ENCODE measurements at regions not wholly inside any gene's neighbourhood (a gene's known extent, or its start where the extent isn't known, plus 50 kb on each side); places are given as distances from the start of the nearest gene placed in this dataset.

DNA sequence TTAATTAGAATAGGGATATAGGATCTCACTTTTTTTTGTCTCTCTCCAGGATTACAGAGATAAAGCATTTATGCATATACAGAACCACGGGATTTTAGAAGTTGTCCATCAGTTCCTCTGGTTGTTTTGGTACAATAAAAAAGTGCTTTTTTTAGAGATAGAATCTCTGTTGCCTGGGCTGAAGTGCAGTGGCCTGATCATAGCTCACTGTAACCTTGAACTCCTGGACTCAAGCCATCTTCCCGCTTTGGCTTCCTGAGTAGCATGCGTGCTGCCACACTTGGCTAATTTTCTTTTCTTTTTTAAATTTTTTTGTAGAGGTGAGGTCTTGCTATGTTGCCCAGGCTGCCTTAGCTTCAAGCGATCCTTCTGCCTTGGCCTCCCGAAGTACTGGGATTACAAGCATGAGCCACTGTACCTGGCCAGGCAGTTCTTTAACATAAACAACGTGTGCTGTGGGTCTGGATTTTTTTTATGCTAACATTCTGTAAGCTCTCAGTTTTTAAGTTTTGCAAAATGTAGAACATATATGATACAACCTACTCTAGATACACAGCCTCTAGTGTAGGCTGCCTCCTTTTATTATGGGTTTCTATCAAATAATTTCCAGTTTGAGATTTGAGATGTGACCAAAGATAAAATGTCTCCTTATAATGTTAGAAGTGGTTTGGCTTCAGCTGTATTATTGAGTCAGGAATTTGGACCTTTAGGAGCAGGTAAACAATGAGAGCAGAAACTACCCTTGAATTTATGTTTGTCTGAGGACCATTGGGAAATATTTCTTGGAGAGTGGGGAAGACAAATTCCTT lies 57.4 kb upstream of the ULK4 start:
- TF ChIP-seq, protein P1, sequence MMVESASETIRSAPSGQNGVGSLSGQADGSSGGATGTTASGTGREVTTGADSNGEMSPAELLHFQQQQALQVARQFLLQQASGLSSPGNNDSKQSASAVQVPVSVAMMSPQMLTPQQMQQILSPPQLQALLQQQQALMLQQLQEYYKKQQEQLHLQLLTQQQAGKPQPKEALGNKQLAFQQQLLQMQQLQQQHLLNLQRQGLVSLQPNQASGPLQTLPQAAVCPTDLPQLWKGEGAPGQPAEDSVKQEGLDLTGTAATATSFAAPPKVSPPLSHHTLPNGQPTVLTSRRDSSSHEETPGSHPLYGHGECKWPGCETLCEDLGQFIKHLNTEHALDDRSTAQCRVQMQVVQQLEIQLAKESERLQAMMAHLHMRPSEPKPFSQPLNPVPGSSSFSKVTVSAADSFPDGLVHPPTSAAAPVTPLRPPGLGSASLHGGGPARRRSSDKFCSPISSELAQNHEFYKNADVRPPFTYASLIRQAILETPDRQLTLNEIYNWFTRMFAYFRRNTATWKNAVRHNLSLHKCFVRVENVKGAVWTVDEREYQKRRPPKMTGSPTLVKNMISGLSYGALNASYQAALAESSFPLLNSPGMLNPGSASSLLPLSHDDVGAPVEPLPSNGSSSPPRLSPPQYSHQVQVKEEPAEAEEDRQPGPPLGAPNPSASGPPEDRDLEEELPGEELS (CRISPR knock-in tag; IDR thresholded peaks at IDR 0.05), result no peak
- no peak for TF ChIP-seq CTCF (IDR thresholded peaks at IDR 0.05)
- TF ChIP-seq, protein P2, sequence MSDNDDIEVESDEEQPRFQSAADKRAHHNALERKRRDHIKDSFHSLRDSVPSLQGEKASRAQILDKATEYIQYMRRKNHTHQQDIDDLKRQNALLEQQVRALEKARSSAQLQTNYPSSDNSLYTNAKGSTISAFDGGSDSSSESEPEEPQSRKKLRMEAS (CRISPR knock-in tag; IDR thresholded peaks at IDR 0.05), result no peak
- no peak for TF ChIP-seq JUN (CRISPR knock-in tag; IDR thresholded peaks at IDR 0.05)
- no peak for TF ChIP-seq FOXJ3 (CRISPR knock-in tag; IDR thresholded peaks at IDR 0.05; ENCODE audit: borderline replicate concordance)
